Sigmoid colon (tissue), 4 donors: ENCODE measurements at regions not wholly inside any gene's neighbourhood (a gene's known extent, or its start where the extent isn't known, plus 50 kb on each side); places are given as distances from the start of the nearest gene placed in this dataset.

Experiments used
- EP300 ChIP-seq, 4 donors: sonication (generic); formaldehyde crosslinking; IDR thresholded peaks; one replicate each; pipeline ENCODE4 v1.6.1; 2017; ENCODE audit warnings: antibody characterized with exemption in 4 of 4
- TF ChIP-seq, protein P1 (sequence below), 4 experiments: fragments of 450-650 bp in 3 of 4; fragments of 200-600 bp in 1 of 4; IDR thresholded peaks; one replicate each; pipeline ENCODE4 v1.5.1; 2016 to 2019; ENCODE audit warnings: antibody characterized with exemption in 4 of 4, mild to moderate bottlenecking in 3 of 4, moderate library complexity in 2 of 4

DNA sequence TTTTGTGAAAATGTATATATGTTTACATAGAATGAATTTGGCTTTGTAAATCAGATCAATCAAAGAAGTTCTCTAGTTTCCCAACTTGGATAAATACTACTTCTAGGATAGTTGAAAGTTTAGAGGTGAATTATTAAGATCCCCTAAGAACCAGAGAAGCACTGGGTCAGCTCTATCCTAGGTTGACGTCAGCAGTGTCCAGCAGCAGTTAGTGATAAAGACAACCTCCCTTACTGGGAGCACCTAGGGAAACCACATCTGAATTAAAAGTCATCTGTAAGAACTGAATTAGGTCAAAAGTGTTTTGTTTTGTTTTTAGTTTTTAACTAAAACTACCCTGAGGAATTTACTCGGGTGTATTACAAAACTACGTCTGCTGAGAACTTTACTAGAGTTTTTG is 178.0 kb downstream of the POLR1F start:
- TF ChIP-seq, protein P1, sequence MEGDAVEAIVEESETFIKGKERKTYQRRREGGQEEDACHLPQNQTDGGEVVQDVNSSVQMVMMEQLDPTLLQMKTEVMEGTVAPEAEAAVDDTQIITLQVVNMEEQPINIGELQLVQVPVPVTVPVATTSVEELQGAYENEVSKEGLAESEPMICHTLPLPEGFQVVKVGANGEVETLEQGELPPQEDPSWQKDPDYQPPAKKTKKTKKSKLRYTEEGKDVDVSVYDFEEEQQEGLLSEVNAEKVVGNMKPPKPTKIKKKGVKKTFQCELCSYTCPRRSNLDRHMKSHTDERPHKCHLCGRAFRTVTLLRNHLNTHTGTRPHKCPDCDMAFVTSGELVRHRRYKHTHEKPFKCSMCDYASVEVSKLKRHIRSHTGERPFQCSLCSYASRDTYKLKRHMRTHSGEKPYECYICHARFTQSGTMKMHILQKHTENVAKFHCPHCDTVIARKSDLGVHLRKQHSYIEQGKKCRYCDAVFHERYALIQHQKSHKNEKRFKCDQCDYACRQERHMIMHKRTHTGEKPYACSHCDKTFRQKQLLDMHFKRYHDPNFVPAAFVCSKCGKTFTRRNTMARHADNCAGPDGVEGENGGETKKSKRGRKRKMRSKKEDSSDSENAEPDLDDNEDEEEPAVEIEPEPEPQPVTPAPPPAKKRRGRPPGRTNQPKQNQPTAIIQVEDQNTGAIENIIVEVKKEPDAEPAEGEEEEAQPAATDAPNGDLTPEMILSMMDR (IDR thresholded peaks at IDR 0.05) = no peak
- TF ChIP-seq EP300 (IDR thresholded peaks at IDR 0.05) = no peak
